ENCODE measurements at regions not wholly inside any gene's neighbourhood (a gene's known extent, or its start where the extent isn't known, plus 50 kb on each side); places are given as distances from the start of the nearest gene placed in this dataset.

DNA sequence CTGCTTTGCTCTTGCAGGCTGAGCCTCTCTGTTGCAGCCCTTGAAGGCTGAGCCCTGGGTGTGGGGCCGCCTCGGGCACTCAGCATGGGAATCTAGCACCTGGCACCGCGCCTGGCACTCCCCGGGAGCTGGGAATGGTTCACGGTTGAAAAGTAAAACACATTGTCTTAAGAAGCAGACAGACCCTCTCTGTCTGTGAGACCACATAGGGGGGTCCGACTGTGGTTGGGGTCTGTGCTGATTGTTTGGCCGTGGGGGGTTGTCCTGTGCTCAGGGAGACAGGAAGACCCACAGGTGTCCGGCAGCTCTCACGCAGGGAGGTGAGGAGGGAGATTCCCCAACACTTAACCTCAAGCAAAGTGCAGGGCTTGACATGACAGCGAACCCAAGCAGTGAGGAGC lies 64.8 kb downstream of the SOX1 start:
- TF ChIP-seq, protein P1, sequence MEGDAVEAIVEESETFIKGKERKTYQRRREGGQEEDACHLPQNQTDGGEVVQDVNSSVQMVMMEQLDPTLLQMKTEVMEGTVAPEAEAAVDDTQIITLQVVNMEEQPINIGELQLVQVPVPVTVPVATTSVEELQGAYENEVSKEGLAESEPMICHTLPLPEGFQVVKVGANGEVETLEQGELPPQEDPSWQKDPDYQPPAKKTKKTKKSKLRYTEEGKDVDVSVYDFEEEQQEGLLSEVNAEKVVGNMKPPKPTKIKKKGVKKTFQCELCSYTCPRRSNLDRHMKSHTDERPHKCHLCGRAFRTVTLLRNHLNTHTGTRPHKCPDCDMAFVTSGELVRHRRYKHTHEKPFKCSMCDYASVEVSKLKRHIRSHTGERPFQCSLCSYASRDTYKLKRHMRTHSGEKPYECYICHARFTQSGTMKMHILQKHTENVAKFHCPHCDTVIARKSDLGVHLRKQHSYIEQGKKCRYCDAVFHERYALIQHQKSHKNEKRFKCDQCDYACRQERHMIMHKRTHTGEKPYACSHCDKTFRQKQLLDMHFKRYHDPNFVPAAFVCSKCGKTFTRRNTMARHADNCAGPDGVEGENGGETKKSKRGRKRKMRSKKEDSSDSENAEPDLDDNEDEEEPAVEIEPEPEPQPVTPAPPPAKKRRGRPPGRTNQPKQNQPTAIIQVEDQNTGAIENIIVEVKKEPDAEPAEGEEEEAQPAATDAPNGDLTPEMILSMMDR (IDR thresholded peaks at IDR 0.05; ENCODE audit: poor library complexity) = no peak
- TF ChIP-seq EZH2 (IDR thresholded peaks at IDR 0.05; ENCODE audit: borderline replicate concordance) = no peak
